AG20443 (cell line): ENCODE measurements at regions not wholly inside any gene's neighbourhood (a gene's known extent, or its start where the extent isn't known, plus 50 kb on each side); places are given as distances from the start of the nearest gene placed in this dataset.
"Not testable (repeated sequence)": the region's sequence is repeated elsewhere in the genome, so short reads cannot be mapped to it uniquely, and the experiment has no call there.

Experiments
- DNase-seq: peaks from one replicate; pipeline ENCODE4 v3.0.0; 2012; ENCODE audit warnings: low spot score, mixed read lengths

GRCh38 chr7:51450541-51450940 is 133.9 kb upstream of the COBL start:
- DNase-seq, result no peak

DNA sequence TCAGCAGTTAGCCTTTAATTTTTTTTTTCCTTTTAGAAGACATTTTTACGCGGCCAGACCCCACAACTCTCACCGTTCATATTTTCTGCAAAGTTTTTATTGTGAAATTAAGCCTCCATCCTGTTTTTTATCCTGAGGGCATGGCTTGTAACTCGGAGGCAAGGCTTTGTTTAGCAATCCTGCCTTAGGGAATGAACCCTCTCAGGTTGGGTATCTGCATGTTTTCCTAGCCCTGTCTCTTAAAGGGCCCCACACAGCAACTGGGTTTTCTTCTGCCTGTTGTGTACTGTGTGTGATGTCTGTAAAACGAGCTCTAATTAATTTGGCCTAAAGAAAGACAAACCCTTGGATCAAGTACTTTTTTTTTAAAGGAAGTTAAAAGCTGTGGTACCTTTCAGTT is 130.2 kb upstream of the COBL start:
- no peak for DNase-seq

GRCh38 chr7:51446356-51446755 is 129.7 kb upstream of the COBL start:
- DNase-seq, result no peak

DNA sequence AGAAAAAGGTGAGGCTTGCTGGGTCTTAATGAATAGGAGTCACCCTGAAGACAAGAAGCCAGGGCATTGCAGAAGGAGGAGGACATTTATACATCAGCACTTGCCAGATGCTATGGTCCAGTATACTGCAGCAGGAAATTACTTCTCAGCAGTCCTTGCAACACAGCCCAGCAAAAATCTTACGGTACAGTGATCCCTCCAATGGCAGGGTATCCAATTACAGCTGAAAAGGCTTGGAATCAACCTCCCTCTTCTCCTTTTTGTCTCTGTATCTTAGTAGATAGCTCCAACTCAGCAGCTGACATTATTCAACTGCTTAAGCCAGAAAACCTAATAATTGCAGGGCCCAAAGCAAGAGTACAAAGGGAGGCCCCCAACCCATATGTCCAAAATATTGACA is 128.3 kb upstream of the COBL start:
- no peak for DNase-seq

DNA sequence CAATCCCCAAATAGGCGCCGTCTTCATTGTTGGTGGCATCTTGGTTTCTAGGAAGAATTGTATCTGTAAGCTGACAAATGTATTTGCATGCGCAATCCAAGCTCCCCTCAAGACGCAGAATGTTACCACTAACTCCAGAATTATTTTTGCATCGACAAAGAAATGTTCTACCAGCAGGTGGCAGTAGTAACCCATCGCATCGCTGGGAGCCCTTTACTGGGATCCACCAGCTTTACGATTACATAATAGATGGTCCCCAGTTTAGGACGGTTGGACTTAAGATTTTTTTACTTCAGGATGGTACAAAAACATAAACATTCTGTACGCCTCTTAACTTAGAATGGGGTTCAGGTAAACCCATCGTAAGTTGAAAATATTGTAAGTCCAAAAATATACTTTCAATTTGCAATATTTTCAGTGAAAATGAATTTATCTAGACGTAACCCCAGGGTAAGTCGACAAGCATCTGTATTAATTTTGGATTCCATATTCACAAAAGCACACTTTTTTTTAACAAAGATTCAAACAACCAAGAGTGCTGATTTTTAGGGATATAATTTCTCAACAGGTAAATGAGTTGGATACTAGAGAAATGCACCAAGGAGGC is 114.0 kb upstream of the COBL start:
- DNase-seq, result peak; percentile 79

GRCh38 chr7:51428217-51428887 is 111.7 kb upstream of the COBL start:
- DNase-seq, result no peak

DNA sequence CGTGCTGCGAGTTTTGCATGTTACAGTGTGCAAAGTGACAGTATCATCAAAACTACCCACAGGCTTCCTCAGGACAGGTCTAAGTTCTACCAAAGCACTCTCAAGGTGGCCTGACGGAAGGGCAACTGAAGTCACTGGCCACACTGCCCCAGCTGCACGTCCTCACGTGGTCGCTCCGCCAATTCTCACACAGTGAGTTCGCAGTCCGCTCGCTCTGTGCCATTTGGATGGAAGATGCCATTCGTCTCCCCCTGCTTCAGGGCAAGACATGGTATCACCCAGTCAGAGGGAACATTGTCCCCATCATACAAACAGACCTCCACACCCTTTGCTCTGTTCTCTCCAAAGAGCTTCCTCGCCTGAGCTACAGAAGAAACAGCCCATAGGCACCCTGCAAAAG is 109.6 kb upstream of the COBL start:
- no peak for DNase-seq

GRCh38 chr7:51409934-51410333 is 93.3 kb upstream of the COBL start:
- DNase-seq, result not testable (repeated sequence)

DNA sequence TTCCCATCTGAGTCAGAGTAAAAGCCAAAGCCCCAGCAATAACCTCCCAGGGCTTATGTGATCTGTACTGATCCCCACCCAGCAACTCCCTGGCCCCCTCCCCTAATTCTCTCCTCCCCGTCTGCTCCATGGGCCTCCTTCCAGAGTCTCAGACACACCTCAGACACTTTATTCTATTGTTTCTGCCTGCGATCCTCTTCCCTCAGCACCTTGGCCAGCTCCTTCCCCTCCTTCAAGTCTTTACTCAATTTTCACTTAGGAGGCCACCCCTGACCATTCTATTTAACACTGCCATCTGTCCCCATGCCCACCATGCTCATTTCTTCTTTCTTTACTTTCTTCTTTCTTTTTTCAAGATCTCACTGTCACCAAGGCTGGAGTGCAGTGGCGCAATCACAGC is 81.0 kb upstream of the COBL start:
- DNase-seq, result not testable (repeated sequence)

GRCh38 chr7:51393003-51393402 is 76.4 kb upstream of the COBL start:
- not testable (repeated sequence) for DNase-seq

GRCh38 chr7:51389952-51390351 is 73.3 kb upstream of the COBL start:
- DNase-seq, result not testable (repeated sequence)

GRCh38 chr7:51389216-51389812 is 72.7 kb upstream of the COBL start:
- not testable (repeated sequence) for DNase-seq

DNA sequence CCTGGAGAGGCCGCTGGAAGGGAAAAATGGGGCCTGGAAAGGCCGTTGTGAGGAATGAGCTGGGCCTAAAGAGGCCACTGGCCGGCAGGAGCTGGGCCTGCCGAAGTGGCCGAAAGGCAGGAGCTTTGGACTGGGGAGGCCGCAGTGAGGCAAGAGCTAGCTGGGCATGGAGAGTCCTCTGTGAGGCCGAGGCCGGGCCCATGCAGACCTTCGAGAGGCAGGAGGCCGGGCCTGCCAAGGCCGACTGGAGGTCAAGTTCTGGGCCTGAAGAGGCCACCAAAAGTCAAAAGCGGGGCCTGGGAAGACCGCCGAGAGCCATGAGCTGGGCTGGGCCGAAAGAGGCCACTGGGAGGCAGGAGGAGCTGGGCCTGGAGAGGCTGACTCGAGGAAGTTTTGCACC is 71.6 kb upstream of the COBL start:
- not testable (repeated sequence) for DNase-seq

GRCh38 chr7:51386806-51387568 is 70.4 kb upstream of the COBL start:
- not testable (repeated sequence) for DNase-seq

GRCh38 chr7:51386184-51386583 is 69.6 kb upstream of the COBL start:
- DNase-seq, result not testable (repeated sequence)

DNA sequence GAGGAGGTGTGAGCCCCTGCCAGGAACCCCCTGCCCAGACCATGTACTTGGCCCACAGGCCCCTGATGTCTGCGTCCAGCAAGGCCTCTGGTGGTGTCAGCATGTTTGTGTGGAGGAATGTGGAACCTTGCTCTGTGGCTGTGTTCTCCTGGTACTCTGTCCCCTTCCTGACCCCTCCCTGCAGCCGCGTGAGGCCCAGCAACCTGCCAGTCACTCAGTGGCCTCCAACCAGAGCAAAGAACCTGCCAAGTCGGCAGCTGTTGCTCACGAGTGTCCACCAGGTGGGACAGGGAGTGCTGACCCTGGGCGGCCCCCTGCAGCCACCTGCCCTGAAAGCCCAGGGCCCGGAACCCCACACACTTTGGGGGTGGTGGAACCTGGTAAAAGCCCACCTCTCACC is 65.6 kb upstream of the COBL start:
- not testable (repeated sequence) for DNase-seq

GRCh38 chr7:51376420-51377092 is 59.9 kb upstream of the COBL start:
- DNase-seq, result no peak

GRCh38 chr7:51374936-51375335 is 58.3 kb upstream of the COBL start:
- DNase-seq, result no peak

DNA sequence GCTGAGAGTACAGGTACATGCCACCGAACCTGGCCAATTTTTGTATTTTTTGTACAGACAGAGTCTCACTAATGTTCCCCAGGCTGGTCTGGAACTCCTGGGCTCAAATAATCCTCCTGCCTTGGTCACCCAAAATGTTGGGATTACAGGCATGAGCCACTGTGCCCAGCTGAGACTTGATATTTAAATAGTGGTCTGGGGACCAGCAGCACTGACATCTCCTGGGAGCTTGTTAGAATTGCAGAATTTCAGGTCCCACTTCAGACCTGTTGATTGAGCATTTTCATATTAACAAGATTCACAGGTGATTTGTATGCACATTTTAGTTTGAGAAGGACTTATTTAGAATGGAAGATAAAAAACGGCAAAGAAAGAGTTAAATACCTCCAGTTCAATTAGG is 57.0 kb upstream of the COBL start:
- DNase-seq, result not testable (repeated sequence)

DNA sequence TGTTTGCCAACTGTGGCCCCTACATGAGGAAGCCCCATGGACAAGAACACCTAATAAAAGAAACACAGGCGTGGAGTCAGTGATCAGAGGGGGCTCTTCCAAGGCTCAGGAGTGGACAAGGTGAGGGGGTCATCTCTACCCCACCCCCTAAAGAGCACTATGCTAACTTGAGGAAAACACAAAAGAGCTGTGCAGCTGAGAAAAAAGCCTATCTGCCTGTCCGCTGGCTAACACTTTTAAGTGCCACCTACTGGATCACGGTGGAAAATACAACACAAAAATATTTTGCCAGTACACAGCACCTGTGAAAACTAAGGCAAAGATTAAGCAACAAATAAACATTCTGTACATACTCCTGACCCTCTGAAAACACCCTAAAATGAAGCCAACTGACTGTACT is 53.1 kb upstream of the COBL start:
- no peak for DNase-seq

- not testable (repeated sequence) for DNase-seq
Measured at GRCh38 chr7:51369228-51369627, 52.6 kb upstream of the COBL start.

DNA sequence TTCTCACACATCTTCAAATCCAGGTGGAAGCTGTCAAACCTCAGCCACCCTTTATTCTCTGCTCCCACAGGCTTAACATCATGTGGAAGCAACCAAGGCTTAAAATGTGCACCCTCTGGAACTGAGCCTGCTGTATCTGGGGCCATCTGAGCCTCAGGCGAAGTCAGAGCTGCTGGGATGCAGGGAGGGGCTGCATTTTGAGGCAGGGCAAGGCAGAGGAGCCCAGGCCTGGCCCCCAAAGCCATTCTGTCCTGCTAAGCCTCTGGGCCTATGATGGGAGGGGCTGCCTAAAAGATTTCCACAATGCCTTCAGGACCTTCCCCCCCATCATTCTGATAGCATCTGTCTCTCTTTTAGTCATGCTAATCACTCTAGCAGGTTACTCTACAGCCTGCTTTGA is 51.7 kb upstream of the COBL start:
- DNase-seq, result no peak
